GM12872 (cell line): ENCODE measurements at regions not wholly inside any gene's neighbourhood (a gene's known extent, or its start where the extent isn't known, plus 50 kb on each side); places are given as distances from the start of the nearest gene placed in this dataset.

Experiments used
- TF ChIP-seq, protein P1 (sequence below): IDR thresholded peaks from 3 replicates; pipeline ENCODE4 v1.5.1; 2011; ENCODE audit warnings: low read depth, mild to moderate bottlenecking, low read length, moderate library complexity; ENCODE audit not compliant: insufficient read depth

DNA sequence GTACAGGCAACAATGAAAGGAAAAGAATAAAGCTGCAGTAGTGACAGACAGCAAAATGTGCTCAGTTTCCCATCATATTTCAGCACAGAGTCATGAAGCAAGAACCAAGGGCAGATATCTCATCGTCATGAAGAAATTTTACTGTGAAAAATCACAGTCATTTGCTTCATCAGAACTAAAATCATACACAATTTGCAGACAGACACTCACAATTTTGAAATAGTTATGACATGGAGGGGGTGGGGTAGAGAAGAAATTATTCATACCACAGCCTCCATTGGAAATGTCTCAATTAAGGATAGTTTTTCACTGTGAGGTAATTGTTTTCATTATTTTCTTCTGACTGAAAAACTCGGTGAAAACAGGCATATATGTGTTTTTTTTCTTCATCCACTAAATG, 78.8 kb upstream of the CNTN3 start:
- TF ChIP-seq, protein P1, sequence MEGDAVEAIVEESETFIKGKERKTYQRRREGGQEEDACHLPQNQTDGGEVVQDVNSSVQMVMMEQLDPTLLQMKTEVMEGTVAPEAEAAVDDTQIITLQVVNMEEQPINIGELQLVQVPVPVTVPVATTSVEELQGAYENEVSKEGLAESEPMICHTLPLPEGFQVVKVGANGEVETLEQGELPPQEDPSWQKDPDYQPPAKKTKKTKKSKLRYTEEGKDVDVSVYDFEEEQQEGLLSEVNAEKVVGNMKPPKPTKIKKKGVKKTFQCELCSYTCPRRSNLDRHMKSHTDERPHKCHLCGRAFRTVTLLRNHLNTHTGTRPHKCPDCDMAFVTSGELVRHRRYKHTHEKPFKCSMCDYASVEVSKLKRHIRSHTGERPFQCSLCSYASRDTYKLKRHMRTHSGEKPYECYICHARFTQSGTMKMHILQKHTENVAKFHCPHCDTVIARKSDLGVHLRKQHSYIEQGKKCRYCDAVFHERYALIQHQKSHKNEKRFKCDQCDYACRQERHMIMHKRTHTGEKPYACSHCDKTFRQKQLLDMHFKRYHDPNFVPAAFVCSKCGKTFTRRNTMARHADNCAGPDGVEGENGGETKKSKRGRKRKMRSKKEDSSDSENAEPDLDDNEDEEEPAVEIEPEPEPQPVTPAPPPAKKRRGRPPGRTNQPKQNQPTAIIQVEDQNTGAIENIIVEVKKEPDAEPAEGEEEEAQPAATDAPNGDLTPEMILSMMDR, result no peak

DNA sequence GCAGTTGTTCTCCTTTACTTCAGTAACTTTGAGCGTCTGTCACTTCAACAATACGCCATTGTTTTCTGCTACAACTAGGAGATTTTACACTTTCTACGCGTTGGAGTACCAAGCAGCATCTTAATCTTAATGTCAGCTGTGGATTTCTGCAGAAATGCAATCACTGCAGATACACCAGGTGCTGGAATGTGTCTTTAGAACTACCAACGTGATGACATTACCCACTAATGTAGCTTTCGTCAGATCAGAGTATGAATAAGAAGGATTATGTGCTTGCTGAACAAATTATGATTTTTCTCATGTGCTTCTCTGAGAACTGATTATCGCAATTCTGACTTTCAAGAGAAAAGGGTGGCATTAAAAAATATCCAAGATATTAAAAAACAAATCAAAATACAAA, 77.5 kb upstream of the CNTN3 start:
- TF ChIP-seq, protein P1, result no peak

DNA sequence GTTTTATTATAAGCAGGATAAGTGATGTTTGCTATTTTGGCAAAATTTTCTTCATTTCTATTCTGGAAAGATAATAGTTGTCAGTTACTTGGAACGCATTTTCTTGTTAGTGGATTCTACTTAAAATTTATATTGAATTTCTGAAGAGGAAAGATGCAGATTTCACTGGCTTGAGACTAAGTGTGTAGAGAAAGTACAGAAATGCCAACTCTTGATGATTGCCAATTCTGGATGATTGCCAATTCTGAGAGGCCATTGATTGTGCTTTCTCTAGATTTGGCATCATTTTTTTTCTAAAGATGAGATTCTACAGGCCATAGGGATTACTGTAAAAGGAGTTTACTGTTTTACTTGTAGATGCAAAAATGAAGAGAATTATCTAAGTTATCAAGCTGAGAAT, 58.9 kb upstream of the CNTN3 start:
- TF ChIP-seq, protein P1, result no peak

DNA sequence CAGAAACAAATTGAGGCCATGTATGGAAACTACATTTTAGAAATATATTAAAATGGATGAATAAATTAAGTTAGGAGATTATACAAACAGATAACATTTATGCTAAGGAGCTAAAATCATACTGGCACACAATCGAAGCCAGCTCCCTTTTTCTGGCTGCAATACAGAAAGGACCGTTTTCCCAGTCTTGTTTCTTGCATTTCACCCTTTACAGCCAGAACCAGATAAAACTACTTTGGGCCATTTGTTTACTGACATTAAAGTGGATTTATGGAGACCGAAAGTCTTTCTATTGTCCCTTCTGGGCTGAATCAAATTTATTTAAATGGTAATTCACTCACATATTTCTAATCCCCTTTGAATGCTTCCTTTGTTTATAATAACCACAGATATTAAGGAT, 50.1 kb upstream of the CNTN3 start:
- TF ChIP-seq, protein P1, result no peak
